HEK293T (cell line): ENCODE measurements at regions not wholly inside any gene's neighbourhood (a gene's known extent, or its start where the extent isn't known, plus 50 kb on each side); places are given as distances from the start of the nearest gene placed in this dataset.
A peak's percentile ranks its signal among the peaks of the same experiment; 100 is the strongest.

Source experiments
- CTCF ChIA-PET: fragments of 350-600 bp; formaldehyde crosslinking; extraction: SDS; loops from one replicate; lab custom pipeline; 2021; ENCODE audit warnings: antibody characterized with exemption, inconsistent platforms; lab: Yijun Ruan, JAX
- POLR2A ChIA-PET: fragments of 350-600 bp; formaldehyde crosslinking; extraction: SDS; loops from one replicate; lab custom pipeline; 2020; ENCODE audit warnings: antibody characterized with exemption, inconsistent platforms; lab: Yijun Ruan, JAX
- DNase-seq: peaks from one replicate; pipeline ENCODE4 v3.0.0; 2012; ENCODE audit warnings: mixed read lengths; ENCODE audit errors: extremely low spot score
- ARNT ChIP-seq: fragments of 450-650 bp; IDR thresholded peaks from 2 replicates; pipeline ENCODE4 v1.6.1; 2017; ENCODE audit warnings: mild to moderate bottlenecking
- BHLHE40 ChIP-seq: fragments of 450-650 bp; IDR thresholded peaks from 2 replicates; pipeline ENCODE4 v1.6.1; 2016; ENCODE audit warnings: mild to moderate bottlenecking, moderate library complexity, borderline replicate concordance
- CTBP1 ChIP-seq: fragments of 450-650 bp; IDR thresholded peaks from 2 replicates; pipeline ENCODE4 v1.6.1; 2016; ENCODE audit warnings: borderline replicate concordance
- ELF4 ChIP-seq: fragments of 450-650 bp; IDR thresholded peaks from 2 replicates; pipeline ENCODE4 v1.6.1; 2017; ENCODE audit warnings: antibody characterized with exemption
- FOXA1 ChIP-seq: fragments of 450-650 bp; IDR thresholded peaks from 2 replicates; pipeline ENCODE4 v1.6.1; 2016; ENCODE audit warnings: mild to moderate bottlenecking
- FOXK2 ChIP-seq: fragments of 450-650 bp; IDR thresholded peaks from 2 replicates; pipeline ENCODE4 v1.6.1; 2016; ENCODE audit warnings: mild to moderate bottlenecking
- FOXM1 ChIP-seq: fragments of 450-650 bp; IDR thresholded peaks from 2 replicates; pipeline ENCODE4 v1.6.1; 2017; ENCODE audit warnings: mild to moderate bottlenecking, borderline replicate concordance
- HDGF ChIP-seq: fragments of 450-650 bp; IDR thresholded peaks from 2 replicates; pipeline ENCODE4 v1.6.1; 2017; ENCODE audit warnings: antibody characterized with exemption, borderline replicate concordance
- L3MBTL2 ChIP-seq: fragments of 450-650 bp; conservative IDR thresholded peaks from 2 replicates; pipeline ENCODE4 v1.6.1; 2016; ENCODE audit warnings: mild to moderate bottlenecking
- LEF1 ChIP-seq: fragments of 450-650 bp; IDR thresholded peaks from 2 replicates; pipeline ENCODE4 v1.6.1; 2017; ENCODE audit warnings: mild to moderate bottlenecking, borderline replicate concordance
- NFRKB ChIP-seq: fragments of 450-650 bp; IDR thresholded peaks from 2 replicates; pipeline ENCODE4 v1.6.1; 2016; ENCODE audit warnings: mild to moderate bottlenecking, moderate library complexity
- PKNOX1 ChIP-seq: fragments of 450-650 bp; IDR thresholded peaks from 2 replicates; pipeline ENCODE4 v1.6.1; 2016
- SP1 ChIP-seq: fragments of 450-650 bp; IDR thresholded peaks from 2 replicates; pipeline ENCODE4 v1.6.1; 2017
- SUZ12 ChIP-seq: fragments of 450-650 bp; IDR thresholded peaks from 2 replicates; pipeline ENCODE4 v1.6.1; 2016; ENCODE audit warnings: mild to moderate bottlenecking
- TARDBP ChIP-seq: fragments of 450-650 bp; IDR thresholded peaks from 2 replicates; pipeline ENCODE4 v1.6.1; 2016
- ZNF384 ChIP-seq: fragments of 450-650 bp; IDR thresholded peaks from 2 replicates; pipeline ENCODE4 v1.6.1; 2016

DNA sequence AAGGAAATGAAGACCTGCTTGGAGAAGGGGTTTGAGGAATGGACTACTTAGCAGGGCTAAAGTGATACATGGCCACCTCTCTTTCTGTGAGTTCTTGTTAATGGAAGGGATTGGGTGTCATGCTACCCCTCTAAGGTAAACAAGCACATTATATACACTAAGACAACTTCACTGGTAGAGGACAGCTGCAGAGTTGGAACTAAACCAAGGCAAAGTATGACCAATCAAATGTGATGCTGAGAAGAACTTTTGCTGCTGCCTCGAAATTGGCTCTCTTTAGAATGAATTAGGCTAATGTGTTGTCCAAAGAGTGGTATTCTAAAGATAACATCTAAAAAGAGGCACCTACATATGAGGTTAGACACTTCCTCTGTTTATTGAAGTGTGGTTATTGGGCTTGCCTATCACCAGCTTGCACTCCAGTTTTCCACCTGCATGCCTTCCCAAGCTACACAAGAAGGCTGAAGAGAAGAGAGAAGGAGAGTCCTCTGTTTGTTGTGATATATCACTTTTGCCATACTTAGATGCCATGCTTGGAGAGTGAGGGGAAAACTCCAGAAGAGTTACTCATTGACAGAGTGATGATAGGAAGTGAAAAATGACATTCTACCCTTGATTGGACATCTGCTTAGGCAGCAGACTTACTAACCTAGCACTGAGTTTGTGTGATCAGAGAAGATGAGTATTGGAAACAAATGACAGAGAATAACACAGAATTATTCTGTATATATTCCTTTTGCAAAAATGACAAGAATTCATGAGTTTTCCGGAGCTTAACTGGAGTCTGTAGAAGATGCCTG lies 536.1 kb downstream of the ZNF608 start:
- TF ChIP-seq SUZ12: no peak
- no peak for TF ChIP-seq SP1
- no peak for TF ChIP-seq NFRKB
- no peak for TF ChIP-seq PKNOX1
- no peak for TF ChIP-seq ARNT
- TF ChIP-seq ZNF384: no peak
- DNase-seq: no peak
- ChIA-PET POLR2A (interaction anchor here (1.0 kb wide), 1 partner anchor 537 kb away, joined by 3 read pairs; no protein-coding TSS in a partner anchor), CTCF (no interaction called here)

- DNase-seq: no peak
- CTCF ChIA-PET: no interaction called here
- peak; percentile 93 for TF ChIP-seq PKNOX1
- TF ChIP-seq FOXK2: no peak
- TF ChIP-seq ARNT: no peak
- TF ChIP-seq CTBP1: peak; percentile 81
- TF ChIP-seq LEF1: no peak
- TF ChIP-seq ZNF384: no peak
- TF ChIP-seq NFRKB: no peak
- POLR2A ChIA-PET: no interaction called here
Observed at GRCh38 chr5:124207118-124207517, 539.3 kb downstream of the ZNF608 start.

GRCh38 chr5:124206540-124206939 lies 539.9 kb downstream of the ZNF608 start:
- POLR2A ChIA-PET: no interaction called here
- no peak for TF ChIP-seq ZNF384
- no peak for TF ChIP-seq HDGF
- no peak for TF ChIP-seq LEF1
- TF ChIP-seq ELF4: no peak
- TF ChIP-seq SP1: no peak
- no peak for TF ChIP-seq ARNT
- TF ChIP-seq BHLHE40: no peak
- TF ChIP-seq TARDBP: no peak
- TF ChIP-seq PKNOX1: no peak
- no peak for TF ChIP-seq FOXK2
- TF ChIP-seq FOXM1: no peak
- no peak for TF ChIP-seq CTBP1
- no peak for TF ChIP-seq L3MBTL2
- no peak for TF ChIP-seq NFRKB
- no peak for TF ChIP-seq FOXA1
- no peak for TF ChIP-seq SUZ12
- CTCF ChIA-PET: no interaction called here
- DNase-seq: no peak

GRCh38 chr5:124203303-124203702 lies 543.1 kb downstream of the ZNF608 start:
- TF ChIP-seq ELF4: no peak
- no peak for TF ChIP-seq L3MBTL2
- TF ChIP-seq TARDBP: no peak
- no peak for TF ChIP-seq ZNF384
- TF ChIP-seq ARNT: no peak
- CTCF ChIA-PET: no interaction called here
- POLR2A ChIA-PET: no interaction called here
- no peak for DNase-seq

GRCh38 chr5:124200381-124200780 lies 546.1 kb downstream of the ZNF608 start:
- no peak for DNase-seq
- ChIA-PET POLR2A (no interaction called here), CTCF (no interaction called here)
- TF ChIP-seq FOXM1 (no peak), ELF4 (no peak)

- DNase-seq: no peak
- CTCF ChIA-PET: no interaction called here
- POLR2A ChIA-PET: no interaction called here
- TF ChIP-seq FOXM1: no peak
Observed at GRCh38 chr5:124199893-124200292, 546.5 kb downstream of the ZNF608 start.

DNA sequence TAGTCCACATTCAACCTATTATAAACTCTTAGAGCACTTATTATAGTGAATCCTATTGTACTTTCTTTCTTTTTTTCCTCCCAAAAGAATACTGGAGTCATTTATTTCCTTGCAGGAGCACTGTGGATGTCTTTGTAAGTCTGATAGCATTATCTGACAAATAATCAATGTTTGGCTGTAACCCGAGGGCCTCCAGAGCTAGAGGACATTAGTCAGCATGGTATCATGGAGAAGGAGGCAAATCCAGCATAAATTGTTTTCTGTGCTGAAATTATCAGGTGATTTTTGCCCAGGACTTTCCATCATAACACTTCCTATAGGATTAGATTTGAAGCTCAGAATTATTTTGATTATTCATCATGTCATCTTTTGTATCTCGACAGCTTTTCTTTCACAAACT lies 551.0 kb downstream of the ZNF608 start:
- ChIA-PET POLR2A (no interaction called here), CTCF (no interaction called here)
- no peak for DNase-seq
- no peak for TF ChIP-seq SP1
- TF ChIP-seq LEF1: no peak
- no peak for TF ChIP-seq BHLHE40
- TF ChIP-seq TARDBP: no peak
- TF ChIP-seq ELF4: no peak
- TF ChIP-seq HDGF: no peak
- TF ChIP-seq PKNOX1: no peak
- no peak for TF ChIP-seq NFRKB
- no peak for TF ChIP-seq FOXK2
- no peak for TF ChIP-seq CTBP1
- TF ChIP-seq FOXA1: no peak
- TF ChIP-seq ARNT: no peak
- TF ChIP-seq SUZ12: no peak
- TF ChIP-seq L3MBTL2: no peak
- no peak for TF ChIP-seq ZNF384
- no peak for TF ChIP-seq FOXM1
